Panc1 (cell line): ENCODE measurements at regions not wholly inside any gene's neighbourhood (a gene's known extent, or its start where the extent isn't known, plus 50 kb on each side); places are given as distances from the start of the nearest gene placed in this dataset.

Source experiments
- ATAC-seq: fragments of 200-7000 bp; cut with Tn5 transposase; 2 replicates; pipeline ENCODE4 v1.9.1; 2020; ENCODE audit warnings: mild to moderate bottlenecking, moderate library complexity
- BruUV-seq: library from RNA; stranded (reverse); fragments of 400-500 nt; replicated peaks from 2 replicates; lab custom pipeline; 2021; lab: Mats Ljungman, UMichigan
- CTCF ChIA-PET: fragments of 300-600 bp; sonication (Branson Sonifier 250); formaldehyde crosslinking; loops from one replicate; lab custom pipeline; 2022; ENCODE audit warnings: antibody characterized with exemption; lab: Charles Lee
- POLR2A ChIA-PET: fragments of 300-600 bp; sonication (Branson Sonifier 250); formaldehyde crosslinking; loops from one replicate; lab custom pipeline; 2022; ENCODE audit warnings: antibody characterized with exemption; lab: Charles Lee
- DNase-seq: peaks from one replicate; pipeline ENCODE4 v3.0.0-alpha.2; 2010; ENCODE audit warnings: low read depth, low spot score
- H3K27ac ChIP-seq: 2 replicates; pipeline ENCODE4 v1.5.1; 2011; ENCODE audit warnings: mild to moderate bottlenecking, low read length, inconsistent platforms
- H3K27me3 ChIP-seq: fragments of 200-500 bp; sonication (Bioruptor generic); 2 replicates; pipeline ENCODE4 v1.6.0; 2014; ENCODE audit warnings: low read length, inconsistent platforms; ENCODE audit not compliant: control insufficient read depth, insufficient read depth
- H3K36me3 ChIP-seq: fragments of 200-500 bp; sonication (Bioruptor generic); 2 replicates; pipeline ENCODE4 v1.5.1; 2014; ENCODE audit warnings: inconsistent platforms, mild to moderate bottlenecking, low read length, moderate library complexity; ENCODE audit not compliant: control insufficient read depth, insufficient read depth
- H3K4me1 ChIP-seq: 2 replicates; pipeline ENCODE4 v1.5.1; 2011; ENCODE audit warnings: inconsistent platforms, mild to moderate bottlenecking, low read length, moderate library complexity; ENCODE audit not compliant: control insufficient read depth, insufficient read depth
- H3K4me3 ChIP-seq, 2 experiments: 2 replicates each; pipeline ENCODE4 v1.5.1; 2011 to 2012; ENCODE audit warnings: low read depth in 2 of 2, low read length in 2 of 2, mild to moderate bottlenecking in 2 of 2, inconsistent platforms in 1 of 2, moderate library complexity in 1 of 2
- H3K9me3 ChIP-seq: fragments of 200-500 bp; sonication (Bioruptor generic); 2 replicates; pipeline ENCODE4 v1.5.1; 2014; ENCODE audit warnings: low read depth, mild to moderate bottlenecking, inconsistent platforms, low read length, moderate library complexity; ENCODE audit not compliant: control insufficient read depth, insufficient read depth
- POLR2AphosphoS5 ChIP-seq: IDR thresholded peaks from 2 replicates; pipeline ENCODE4 v1.6.1; 2012; ENCODE audit warnings: mild to moderate bottlenecking, low read depth, low read length, moderate library complexity
- SIN3A ChIP-seq: IDR thresholded peaks from 2 replicates; pipeline ENCODE4 v1.6.1; 2012; ENCODE audit warnings: low read depth, mild to moderate bottlenecking, low read length, moderate library complexity, borderline replicate concordance; ENCODE audit not compliant: insufficient read depth
- TCF7L2 ChIP-seq: IDR thresholded peaks from 2 replicates; pipeline ENCODE4 v1.6.1; 2011; ENCODE audit warnings: mild to moderate bottlenecking, low read depth, low read length, inconsistent platforms
- in situ Hi-C: cut with HindIII; loops from 2 replicates; pipeline ENCODE4 v1.10.0; 2016; ENCODE audit warnings: low sequenced_read_pairs, low pct_unique_long_range_greater_than_20kb
- intact Hi-C: fragments of 100-400 bp; cut with micrococcal nuclease; formaldehyde crosslinking; loops from one replicate; pipeline ENCODE4 v1.10.0; 2022; ENCODE audit not compliant: unreplicated experiment
- TF ChIP-seq, protein P1 (sequence below): fragments of 450-650 bp; IDR thresholded peaks from 2 replicates; pipeline ENCODE4 v1.5.1; 2017; ENCODE audit warnings: mild to moderate bottlenecking
- TF ChIP-seq, protein P2 (sequence below), 2 experiments: IDR thresholded peaks; 2 replicates each; pipeline ENCODE4 v1.6.1; 2011 to 2012; ENCODE audit warnings: low read depth in 2 of 2, control low read depth in 1 of 2, low read length in 1 of 2, mild to moderate bottlenecking in 1 of 2, moderate library complexity in 1 of 2; ENCODE audit not compliant: insufficient read depth in 1 of 2

GRCh38 chr10:117664288-117664687 lies 121.7 kb downstream of the EMX2 start:
- Histone ChIP-seq H3K27ac (no peak overlapping the region), H3K27me3 (no peaks in the 10 kb centered on the region), H3K4me1 (no peaks in the 10 kb centered on the region), H3K9me3 (no peaks in the 10 kb centered on the region), H3K4me3 (no peak overlapping the region), H3K36me3 (no peaks in the 10 kb centered on the region)
- no peak for DNase-seq
- no peak for ATAC-seq
- ChIA-PET CTCF (no interaction called here), POLR2A (interaction anchor here (0.6 kb wide), 1 partner anchor 18 kb away, joined by 8 read pairs; no protein-coding TSS in a partner anchor)
- in situ Hi-C loops = no loop called here
- no TSS peak for BruUV-seq
- TF ChIP-seq, protein P1, sequence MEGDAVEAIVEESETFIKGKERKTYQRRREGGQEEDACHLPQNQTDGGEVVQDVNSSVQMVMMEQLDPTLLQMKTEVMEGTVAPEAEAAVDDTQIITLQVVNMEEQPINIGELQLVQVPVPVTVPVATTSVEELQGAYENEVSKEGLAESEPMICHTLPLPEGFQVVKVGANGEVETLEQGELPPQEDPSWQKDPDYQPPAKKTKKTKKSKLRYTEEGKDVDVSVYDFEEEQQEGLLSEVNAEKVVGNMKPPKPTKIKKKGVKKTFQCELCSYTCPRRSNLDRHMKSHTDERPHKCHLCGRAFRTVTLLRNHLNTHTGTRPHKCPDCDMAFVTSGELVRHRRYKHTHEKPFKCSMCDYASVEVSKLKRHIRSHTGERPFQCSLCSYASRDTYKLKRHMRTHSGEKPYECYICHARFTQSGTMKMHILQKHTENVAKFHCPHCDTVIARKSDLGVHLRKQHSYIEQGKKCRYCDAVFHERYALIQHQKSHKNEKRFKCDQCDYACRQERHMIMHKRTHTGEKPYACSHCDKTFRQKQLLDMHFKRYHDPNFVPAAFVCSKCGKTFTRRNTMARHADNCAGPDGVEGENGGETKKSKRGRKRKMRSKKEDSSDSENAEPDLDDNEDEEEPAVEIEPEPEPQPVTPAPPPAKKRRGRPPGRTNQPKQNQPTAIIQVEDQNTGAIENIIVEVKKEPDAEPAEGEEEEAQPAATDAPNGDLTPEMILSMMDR = no peak
- TF ChIP-seq SIN3A = no peak
- TF ChIP-seq TCF7L2 = no peak
- TF ChIP-seq, protein P2, sequence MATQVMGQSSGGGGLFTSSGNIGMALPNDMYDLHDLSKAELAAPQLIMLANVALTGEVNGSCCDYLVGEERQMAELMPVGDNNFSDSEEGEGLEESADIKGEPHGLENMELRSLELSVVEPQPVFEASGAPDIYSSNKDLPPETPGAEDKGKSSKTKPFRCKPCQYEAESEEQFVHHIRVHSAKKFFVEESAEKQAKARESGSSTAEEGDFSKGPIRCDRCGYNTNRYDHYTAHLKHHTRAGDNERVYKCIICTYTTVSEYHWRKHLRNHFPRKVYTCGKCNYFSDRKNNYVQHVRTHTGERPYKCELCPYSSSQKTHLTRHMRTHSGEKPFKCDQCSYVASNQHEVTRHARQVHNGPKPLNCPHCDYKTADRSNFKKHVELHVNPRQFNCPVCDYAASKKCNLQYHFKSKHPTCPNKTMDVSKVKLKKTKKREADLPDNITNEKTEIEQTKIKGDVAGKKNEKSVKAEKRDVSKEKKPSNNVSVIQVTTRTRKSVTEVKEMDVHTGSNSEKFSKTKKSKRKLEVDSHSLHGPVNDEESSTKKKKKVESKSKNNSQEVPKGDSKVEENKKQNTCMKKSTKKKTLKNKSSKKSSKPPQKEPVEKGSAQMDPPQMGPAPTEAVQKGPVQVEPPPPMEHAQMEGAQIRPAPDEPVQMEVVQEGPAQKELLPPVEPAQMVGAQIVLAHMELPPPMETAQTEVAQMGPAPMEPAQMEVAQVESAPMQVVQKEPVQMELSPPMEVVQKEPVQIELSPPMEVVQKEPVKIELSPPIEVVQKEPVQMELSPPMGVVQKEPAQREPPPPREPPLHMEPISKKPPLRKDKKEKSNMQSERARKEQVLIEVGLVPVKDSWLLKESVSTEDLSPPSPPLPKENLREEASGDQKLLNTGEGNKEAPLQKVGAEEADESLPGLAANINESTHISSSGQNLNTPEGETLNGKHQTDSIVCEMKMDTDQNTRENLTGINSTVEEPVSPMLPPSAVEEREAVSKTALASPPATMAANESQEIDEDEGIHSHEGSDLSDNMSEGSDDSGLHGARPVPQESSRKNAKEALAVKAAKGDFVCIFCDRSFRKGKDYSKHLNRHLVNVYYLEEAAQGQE (IDR thresholded peaks at IDR 0.05; ENCODE audit: insufficient read depth in 1 of 2, low read depth in 2 of 2, low read length in 1 of 2) = no peak
- TF ChIP-seq POLR2AphosphoS5 = no peak
- intact Hi-C loops = no loop called here

GRCh38 chr10:117666166-117666565 lies 123.6 kb downstream of the EMX2 start:
- Histone ChIP-seq H3K27me3 (no peaks in the 10 kb centered on the region), H3K27ac (no peak overlapping the region), H3K4me3 (no peak overlapping the region), H3K36me3 (no peaks in the 10 kb centered on the region), H3K4me1 (no peaks in the 10 kb centered on the region), H3K9me3 (no peaks in the 10 kb centered on the region)
- ChIA-PET CTCF (no interaction called here), POLR2A (no interaction called here)
- DNase-seq (no peak), ATAC-seq (no peak)
- intact Hi-C loops = no loop called here
- in situ Hi-C loops = no loop called here
- TF ChIP-seq TCF7L2 (no peak), SIN3A (no peak), POLR2AphosphoS5 (no peak)
- TF ChIP-seq, protein P2 (IDR thresholded peaks at IDR 0.05; ENCODE audit: insufficient read depth in 1 of 2, low read depth in 2 of 2, low read length in 1 of 2) = no peak
- TF ChIP-seq, protein P1 = no peak
- BruUV-seq = no TSS peak
